ENCODE measurements at regions not wholly inside any gene's neighbourhood (a gene's known extent, or its start where the extent isn't known, plus 50 kb on each side); places are given as distances from the start of the nearest gene placed in this dataset.

DNA sequence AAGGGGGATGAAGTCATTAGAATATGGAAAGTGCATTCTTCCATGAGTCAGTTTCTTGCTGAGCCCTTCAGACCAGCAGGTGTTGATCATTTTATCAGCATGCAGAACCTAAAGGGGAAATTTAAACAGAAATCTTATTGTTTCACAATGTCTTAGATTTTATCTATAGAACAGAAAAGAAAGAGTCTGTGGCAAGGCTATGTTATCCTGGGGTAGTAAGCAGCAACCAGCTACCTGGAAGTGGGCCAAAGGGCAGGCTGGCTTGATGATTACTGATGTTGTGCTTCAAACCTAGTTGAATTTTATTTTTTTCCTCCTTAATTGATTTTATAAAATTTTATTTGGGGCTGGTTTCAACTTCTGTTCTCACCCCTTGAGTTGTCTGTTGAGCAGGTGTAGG, 101.5 kb downstream of the LRRC70 start:
- Mint-ChIP-seq H3K27me3 (no peaks in the 10 kb centered on the region), H3K36me3 (no peaks in the 10 kb centered on the region), H3K27ac (no peak overlapping the region), H3K4me1 (no peaks in the 10 kb centered on the region), H3K4me3 (no peak overlapping the region), H3K9me3 (peaks cover 12% of the 10 kb centered on the region)
- no peak for DNase-seq
- CTCF ChIA-PET = no interaction called here
